ENCODE measurements at regions not wholly inside any gene's neighbourhood (a gene's known extent, or its start where the extent isn't known, plus 50 kb on each side); places are given as distances from the start of the nearest gene placed in this dataset.
"Not testable (repeated sequence)": the region's sequence is repeated elsewhere in the genome, so short reads cannot be mapped to it uniquely, and the experiment has no call there.

- H3K9me2 ChIP-seq (replicated peaks; ENCODE audit: insufficient read depth, low read length); H3K9me3 ChIP-seq (ENCODE audit: low read length); H2AFZ ChIP-seq (ENCODE audit: low read length); H3K4me2 ChIP-seq (ENCODE audit: low read depth, low read length, poor library complexity, severe bottlenecking); H3K4me1 ChIP-seq (ENCODE audit: low read length); H3K27me3 ChIP-seq (ENCODE audit: low read length); H4K20me1 ChIP-seq (ENCODE audit: insufficient read depth, low read depth, low read length); H3K79me2 ChIP-seq (ENCODE audit: low read length); H3K9ac ChIP-seq (ENCODE audit: low read length); H3K36me3 ChIP-seq (ENCODE audit: insufficient read depth, low read length); H3K4me3 ChIP-seq (ENCODE audit: low read length); DNase-seq; H3K27ac ChIP-seq (ENCODE audit: low read length): not testable (repeated sequence)
Measured at GRCh38 chr1:232313876-232314275, 316.1 kb downstream of the SIPA1L2 start.

- H3K27ac ChIP-seq (ENCODE audit: low read length) = no peak overlapping the region
- H3K27me3 ChIP-seq (ENCODE audit: low read length) = no peaks in the 10 kb centered on the region
- no peak overlapping the region for H3K4me2 ChIP-seq (ENCODE audit: low read depth, low read length, poor library complexity, severe bottlenecking)
- H3K4me1 ChIP-seq (ENCODE audit: low read length) = no peaks in the 10 kb centered on the region
- no peaks in the 10 kb centered on the region for H3K36me3 ChIP-seq (ENCODE audit: insufficient read depth, low read length)
- H3K79me2 ChIP-seq (ENCODE audit: low read length) = no peaks in the 10 kb centered on the region
- no peak for DNase-seq
- H2AFZ ChIP-seq (ENCODE audit: low read length) = no peak overlapping the region
- H4K20me1 ChIP-seq (ENCODE audit: insufficient read depth, low read depth, low read length) = no peaks in the 10 kb centered on the region
- H3K9me3 ChIP-seq (ENCODE audit: low read length) = no peaks in the 10 kb centered on the region
- H3K9me2 ChIP-seq (replicated peaks; ENCODE audit: insufficient read depth, low read length) = no peaks in the 10 kb centered on the region
- no peak overlapping the region for H3K4me3 ChIP-seq (ENCODE audit: low read length)
- H3K9ac ChIP-seq (ENCODE audit: low read length) = no peak overlapping the region
Measured at GRCh38 chr1:232310541-232310940, 319.4 kb downstream of the SIPA1L2 start.

GRCh38 chr1:232308616-232309015 lies 321.3 kb downstream of the SIPA1L2 start:
- no peak overlapping the region for H3K27ac ChIP-seq (ENCODE audit: low read length)
- no peak overlapping the region for H3K4me3 ChIP-seq (ENCODE audit: low read length)
- DNase-seq = no peak
- H3K79me2 ChIP-seq (ENCODE audit: low read length) = no peaks in the 10 kb centered on the region
- no peaks in the 10 kb centered on the region for H3K36me3 ChIP-seq (ENCODE audit: insufficient read depth, low read length)
- no peaks in the 10 kb centered on the region for H3K4me1 ChIP-seq (ENCODE audit: low read length)
- no peak overlapping the region for H3K4me2 ChIP-seq (ENCODE audit: low read depth, low read length, poor library complexity, severe bottlenecking)
- no peaks in the 10 kb centered on the region for H3K27me3 ChIP-seq (ENCODE audit: low read length)
- no peaks in the 10 kb centered on the region for H3K9me3 ChIP-seq (ENCODE audit: low read length)
- no peak overlapping the region for H3K9ac ChIP-seq (ENCODE audit: low read length)
- no peak overlapping the region for H2AFZ ChIP-seq (ENCODE audit: low read length)
- no peaks in the 10 kb centered on the region for H4K20me1 ChIP-seq (ENCODE audit: insufficient read depth, low read depth, low read length)
- H3K9me2 ChIP-seq (replicated peaks; ENCODE audit: insufficient read depth, low read length) = no peaks in the 10 kb centered on the region

GRCh38 chr1:232307296-232308017 lies 322.5 kb downstream of the SIPA1L2 start:
- H3K9me2 ChIP-seq (replicated peaks; ENCODE audit: insufficient read depth, low read length) = no peaks in the 10 kb centered on the region
- no peak overlapping the region for H3K9ac ChIP-seq (ENCODE audit: low read length)
- DNase-seq = no peak
- no peak overlapping the region for H3K4me3 ChIP-seq (ENCODE audit: low read length)
- H2AFZ ChIP-seq (ENCODE audit: low read length) = no peak overlapping the region
- no peaks in the 10 kb centered on the region for H3K9me3 ChIP-seq (ENCODE audit: low read length)
- no peak overlapping the region for H3K27ac ChIP-seq (ENCODE audit: low read length)
- H3K36me3 ChIP-seq (ENCODE audit: insufficient read depth, low read length) = no peaks in the 10 kb centered on the region
- H3K27me3 ChIP-seq (ENCODE audit: low read length) = no peaks in the 10 kb centered on the region
- H3K79me2 ChIP-seq (ENCODE audit: low read length) = no peaks in the 10 kb centered on the region
- H3K4me1 ChIP-seq (ENCODE audit: low read length) = no peaks in the 10 kb centered on the region
- no peaks in the 10 kb centered on the region for H4K20me1 ChIP-seq (ENCODE audit: insufficient read depth, low read depth, low read length)
- no peak overlapping the region for H3K4me2 ChIP-seq (ENCODE audit: low read depth, low read length, poor library complexity, severe bottlenecking)

GRCh38 chr1:232306269-232306961 lies 323.5 kb downstream of the SIPA1L2 start:
- Histone ChIP-seq H3K9me2 (replicated peaks; ENCODE audit: insufficient read depth, low read length) (no peaks in the 10 kb centered on the region), H3K79me2 (ENCODE audit: low read length) (no peaks in the 10 kb centered on the region), H3K27ac (ENCODE audit: low read length) (no peak overlapping the region), H3K4me3 (ENCODE audit: low read length) (no peak overlapping the region), H2AFZ (ENCODE audit: low read length) (no peak overlapping the region), H3K4me1 (ENCODE audit: low read length) (no peaks in the 10 kb centered on the region), H4K20me1 (ENCODE audit: insufficient read depth, low read depth, low read length) (no peaks in the 10 kb centered on the region), H3K36me3 (ENCODE audit: insufficient read depth, low read length) (no peaks in the 10 kb centered on the region), H3K9ac (ENCODE audit: low read length) (no peak overlapping the region), H3K27me3 (ENCODE audit: low read length) (no peaks in the 10 kb centered on the region), H3K9me3 (ENCODE audit: low read length) (no peaks in the 10 kb centered on the region), H3K4me2 (ENCODE audit: low read depth, low read length, poor library complexity, severe bottlenecking) (no peak overlapping the region)
- DNase-seq = no peak

- no peaks in the 10 kb centered on the region for H3K9me3 ChIP-seq (ENCODE audit: low read length)
- no peaks in the 10 kb centered on the region for H3K4me1 ChIP-seq (ENCODE audit: low read length)
- no peak overlapping the region for H2AFZ ChIP-seq (ENCODE audit: low read length)
- H3K79me2 ChIP-seq (ENCODE audit: low read length) = no peaks in the 10 kb centered on the region
- no peaks in the 10 kb centered on the region for H3K9me2 ChIP-seq (replicated peaks; ENCODE audit: insufficient read depth, low read length)
- H4K20me1 ChIP-seq (ENCODE audit: insufficient read depth, low read depth, low read length) = no peaks in the 10 kb centered on the region
- H3K4me3 ChIP-seq (ENCODE audit: low read length) = no peak overlapping the region
- no peaks in the 10 kb centered on the region for H3K27me3 ChIP-seq (ENCODE audit: low read length)
- H3K27ac ChIP-seq (ENCODE audit: low read length) = no peak overlapping the region
- H3K36me3 ChIP-seq (ENCODE audit: insufficient read depth, low read length) = no peaks in the 10 kb centered on the region
- no peak overlapping the region for H3K4me2 ChIP-seq (ENCODE audit: low read depth, low read length, poor library complexity, severe bottlenecking)
- no peak for DNase-seq
- no peak overlapping the region for H3K9ac ChIP-seq (ENCODE audit: low read length)
Measured at GRCh38 chr1:232305050-232305449, 324.9 kb downstream of the SIPA1L2 start.

- no peaks in the 10 kb centered on the region for H3K9me2 ChIP-seq (replicated peaks; ENCODE audit: insufficient read depth, low read length)
- no peak overlapping the region for H3K4me2 ChIP-seq (ENCODE audit: low read depth, low read length, poor library complexity, severe bottlenecking)
- H3K9ac ChIP-seq (ENCODE audit: low read length) = no peak overlapping the region
- no peaks in the 10 kb centered on the region for H3K79me2 ChIP-seq (ENCODE audit: low read length)
- no peaks in the 10 kb centered on the region for H4K20me1 ChIP-seq (ENCODE audit: insufficient read depth, low read depth, low read length)
- H3K4me3 ChIP-seq (ENCODE audit: low read length) = no peak overlapping the region
- no peaks in the 10 kb centered on the region for H3K4me1 ChIP-seq (ENCODE audit: low read length)
- H2AFZ ChIP-seq (ENCODE audit: low read length) = no peak overlapping the region
- DNase-seq = no peak
- no peaks in the 10 kb centered on the region for H3K9me3 ChIP-seq (ENCODE audit: low read length)
- no peak overlapping the region for H3K27ac ChIP-seq (ENCODE audit: low read length)
- H3K27me3 ChIP-seq (ENCODE audit: low read length) = no peaks in the 10 kb centered on the region
- H3K36me3 ChIP-seq (ENCODE audit: insufficient read depth, low read length) = no peaks in the 10 kb centered on the region
Measured at GRCh38 chr1:232303222-232303620, 326.7 kb downstream of the SIPA1L2 start.

GRCh38 chr1:232302376-232303221 lies 327.3 kb downstream of the SIPA1L2 start:
- Histone ChIP-seq H3K9ac (ENCODE audit: low read length) (no peak overlapping the region), H3K9me3 (ENCODE audit: low read length) (no peaks in the 10 kb centered on the region), H3K27ac (ENCODE audit: low read length) (no peak overlapping the region), H3K4me3 (ENCODE audit: low read length) (no peak overlapping the region), H2AFZ (ENCODE audit: low read length) (no peak overlapping the region), H3K36me3 (ENCODE audit: insufficient read depth, low read length) (no peaks in the 10 kb centered on the region), H3K4me2 (ENCODE audit: low read depth, low read length, poor library complexity, severe bottlenecking) (no peak overlapping the region), H3K27me3 (ENCODE audit: low read length) (no peaks in the 10 kb centered on the region), H3K9me2 (replicated peaks; ENCODE audit: insufficient read depth, low read length) (no peaks in the 10 kb centered on the region), H4K20me1 (ENCODE audit: insufficient read depth, low read depth, low read length) (no peaks in the 10 kb centered on the region), H3K79me2 (ENCODE audit: low read length) (no peaks in the 10 kb centered on the region), H3K4me1 (ENCODE audit: low read length) (no peaks in the 10 kb centered on the region)
- no peak for DNase-seq
